Uterus (tissue), 3 donors: ENCODE measurements at regions not wholly inside any gene's neighbourhood (a gene's known extent, or its start where the extent isn't known, plus 50 kb on each side); places are given as distances from the start of the nearest gene placed in this dataset.

Experiments
- DNase-seq, 2 donors: peaks; one replicate each; pipeline ENCODE4 v3.0.0-alpha.2; 2019 to 2020
- H3K27ac ChIP-seq, 2 donors: fragments of 200-600 bp; sonication (generic); 1 replicate in 1 of 2; 2 replicates in 1 of 2; pipeline ENCODE4 v1.5.1; 2016 to 2018
- H3K27me3 ChIP-seq, 2 donors: fragments of 200-600 bp; sonication (generic); one replicate each; pipeline ENCODE4 v1.5.1; 2018 to 2019; ENCODE audit warnings: control low read depth in 1 of 2
- H3K36me3 ChIP-seq, 2 donors: fragments of 200-600 bp; sonication (generic); one replicate each; pipeline ENCODE4 v1.5.1; 2019; ENCODE audit warnings: control low read depth in 1 of 2
- H3K4me1 ChIP-seq, 2 donors: fragments of 200-600 bp; sonication (generic); one replicate each; pipeline ENCODE4 v1.5.1; 2018 to 2019; ENCODE audit warnings: control low read depth in 1 of 2
- H3K4me3 ChIP-seq, 2 donors: fragments of 200-600 bp; sonication (generic); 1 replicate in 1 of 2; 2 replicates in 1 of 2; pipeline ENCODE4 v1.5.1; 2018 to 2019; ENCODE audit warnings: mild to moderate bottlenecking in 1 of 2
- H3K9me3 ChIP-seq, 2 donors: fragments of 200-600 bp; sonication (generic); one replicate each; pipeline ENCODE4 v1.5.1; 2019; ENCODE audit warnings: control low read depth in 1 of 2
- CTCF ChIP-seq, 4 experiments: fragments of 200-600 bp in 2 of 4; fragments of 450-650 bp in 2 of 4; sonication (generic) in 2 of 4; IDR thresholded peaks; one replicate each; pipeline ENCODE4 v1.5.1; 2016 to 2019; ENCODE audit warnings: antibody characterized with exemption in 4 of 4, mild to moderate bottlenecking in 2 of 4, moderate library complexity in 1 of 4
- POLR2A ChIP-seq, 2 donors: fragments of 450-650 bp; IDR thresholded peaks; one replicate each; pipeline ENCODE4 v1.6.1; 2016; ENCODE audit warnings: antibody characterized with exemption in 2 of 2, mild to moderate bottlenecking in 1 of 2, moderate library complexity in 1 of 2
- intact Hi-C: fragments of 100-400 bp; cut with DNase I; formaldehyde crosslinking; loops from one replicate; pipeline ENCODE4 v1.15.1; 2023; ENCODE audit warnings: low total_unique reads
- donor health status: DM: yes; HTN: yes; CAD: no.

GRCh38 chr9:135037521-135038250, 49.8 kb upstream of the OLFM1 start:
- no peaks in the 10 kb centered on the region for H3K9me3 ChIP-seq
- no peak overlapping the region for H3K4me3 ChIP-seq
- H3K36me3 ChIP-seq, result no peaks in the 10 kb centered on the region
- intact Hi-C loops, result no loop called here
- no peak overlapping the region for H3K27ac ChIP-seq
- TF ChIP-seq CTCF (IDR thresholded peaks at IDR 0.05), result no peak
- no peak for TF ChIP-seq POLR2A (IDR thresholded peaks at IDR 0.05)
- H3K27me3 ChIP-seq, result no peaks in the 10 kb centered on the region
- DNase-seq, result peak in 1 of 2 donors; percentile 4
- no peaks in the 10 kb centered on the region for H3K4me1 ChIP-seq
